ENCODE measurements at regions not wholly inside any gene's neighbourhood (a gene's known extent, or its start where the extent isn't known, plus 50 kb on each side); places are given as distances from the start of the nearest gene placed in this dataset.
"Not testable (repeated sequence)": the region's sequence is repeated elsewhere in the genome, so short reads cannot be mapped to it uniquely, and the experiment has no call there.

- Mint-ChIP-seq H3K4me1 (ENCODE audit: low read depth) (no peaks in the 10 kb centered on the region), H3K9me3 (ENCODE audit: low read depth) (peaks cover 47% of the 10 kb centered on the region), H3K4me3 (ENCODE audit: unreplicated experiment) (no peak overlapping the region), H3K27me3 (ENCODE audit: low read depth) (no peaks in the 10 kb centered on the region), H3K27ac (ENCODE audit: unreplicated experiment) (no peak overlapping the region), H3K36me3 (ENCODE audit: low read depth) (no peaks in the 10 kb centered on the region)
- TF ChIP-seq CTCF (IDR thresholded peaks at IDR 0.05): no peak
- no peak for DNase-seq (ENCODE audit: low spot score)
Observed at GRCh38 chr14:105924951-105925591, 398.7 kb downstream of the TMEM121 start.

- H3K9me3 Mint-ChIP-seq (ENCODE audit: low read depth): peaks cover 49% of the 10 kb centered on the region
- H3K4me1 Mint-ChIP-seq (ENCODE audit: low read depth): no peaks in the 10 kb centered on the region
- TF ChIP-seq CTCF (IDR thresholded peaks at IDR 0.05): no peak
- H3K27me3 Mint-ChIP-seq (ENCODE audit: low read depth): no peaks in the 10 kb centered on the region
- H3K4me3 Mint-ChIP-seq (ENCODE audit: unreplicated experiment): no peak overlapping the region
- DNase-seq (ENCODE audit: low spot score): no peak
- H3K27ac Mint-ChIP-seq (ENCODE audit: unreplicated experiment): no peak overlapping the region
- H3K36me3 Mint-ChIP-seq (ENCODE audit: low read depth): no peaks in the 10 kb centered on the region
Observed at GRCh38 chr14:105925615-105926372, 399.4 kb downstream of the TMEM121 start.

- H3K36me3 Mint-ChIP-seq (ENCODE audit: low read depth): no peaks in the 10 kb centered on the region
- DNase-seq (ENCODE audit: low spot score): peak; percentile 88
- no peaks in the 10 kb centered on the region for H3K4me1 Mint-ChIP-seq (ENCODE audit: low read depth)
- H3K27me3 Mint-ChIP-seq (ENCODE audit: low read depth): no peaks in the 10 kb centered on the region
- TF ChIP-seq CTCF (IDR thresholded peaks at IDR 0.05): no peak
- H3K4me3 Mint-ChIP-seq (ENCODE audit: unreplicated experiment): no peak overlapping the region
- no peak overlapping the region for H3K27ac Mint-ChIP-seq (ENCODE audit: unreplicated experiment)
- H3K9me3 Mint-ChIP-seq (ENCODE audit: low read depth): peaks cover 51% of the 10 kb centered on the region
Observed at GRCh38 chr14:105926373-105927095, 400.2 kb downstream of the TMEM121 start.

GRCh38 chr14:105927096-105928060 lies 401.0 kb downstream of the TMEM121 start:
- H3K36me3 Mint-ChIP-seq (ENCODE audit: low read depth): no peaks in the 10 kb centered on the region
- H3K4me3 Mint-ChIP-seq (ENCODE audit: unreplicated experiment): no peak overlapping the region
- peak; percentile 64 for DNase-seq (ENCODE audit: low spot score)
- H3K27me3 Mint-ChIP-seq (ENCODE audit: low read depth): no peaks in the 10 kb centered on the region
- peaks cover 50% of the 10 kb centered on the region for H3K9me3 Mint-ChIP-seq (ENCODE audit: low read depth)
- H3K27ac Mint-ChIP-seq (ENCODE audit: unreplicated experiment): no peak overlapping the region
- TF ChIP-seq CTCF (IDR thresholded peaks at IDR 0.05): no peak
- no peaks in the 10 kb centered on the region for H3K4me1 Mint-ChIP-seq (ENCODE audit: low read depth)

GRCh38 chr14:105928171-105929111 lies 402.1 kb downstream of the TMEM121 start:
- H3K27ac Mint-ChIP-seq (ENCODE audit: unreplicated experiment); H3K27me3 Mint-ChIP-seq (ENCODE audit: low read depth); H3K4me1 Mint-ChIP-seq (ENCODE audit: low read depth); H3K4me3 Mint-ChIP-seq (ENCODE audit: unreplicated experiment); H3K36me3 Mint-ChIP-seq (ENCODE audit: low read depth): not testable (repeated sequence)
- peak; percentile 90 for DNase-seq (ENCODE audit: low spot score)
- H3K9me3 Mint-ChIP-seq (ENCODE audit: low read depth): peaks cover 47% of the 10 kb centered on the region

Data from chondrocyte (in vitro differentiated cells).